Fibroblast of upper back skin (primary cell): ENCODE measurements at regions not wholly inside any gene's neighbourhood (a gene's known extent, or its start where the extent isn't known, plus 50 kb on each side); places are given as distances from the start of the nearest gene placed in this dataset.

Experiments used
- DNase-seq: peaks from one replicate; pipeline ENCODE4 v3.0.0-alpha.2; 2013

DNA sequence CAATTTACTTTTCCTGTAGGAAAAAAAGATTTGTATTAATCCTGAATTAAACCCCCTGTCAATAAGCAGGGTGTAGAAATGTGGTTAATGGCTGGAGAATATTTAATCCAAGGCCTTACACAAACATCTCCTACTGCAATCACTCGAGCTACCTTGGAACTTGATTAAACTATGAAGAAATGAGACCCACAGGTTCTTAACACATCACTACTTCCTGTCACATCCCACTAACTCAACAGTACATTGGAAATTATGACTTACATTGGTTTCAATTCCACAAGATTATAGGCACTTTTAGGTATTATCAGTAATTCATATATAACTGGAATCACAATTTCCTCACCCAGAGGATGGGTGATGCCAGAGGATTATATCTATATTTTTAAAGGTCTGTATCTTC lies 480.3 kb downstream of the MRPL39 start:
- no peak for DNase-seq

DNA sequence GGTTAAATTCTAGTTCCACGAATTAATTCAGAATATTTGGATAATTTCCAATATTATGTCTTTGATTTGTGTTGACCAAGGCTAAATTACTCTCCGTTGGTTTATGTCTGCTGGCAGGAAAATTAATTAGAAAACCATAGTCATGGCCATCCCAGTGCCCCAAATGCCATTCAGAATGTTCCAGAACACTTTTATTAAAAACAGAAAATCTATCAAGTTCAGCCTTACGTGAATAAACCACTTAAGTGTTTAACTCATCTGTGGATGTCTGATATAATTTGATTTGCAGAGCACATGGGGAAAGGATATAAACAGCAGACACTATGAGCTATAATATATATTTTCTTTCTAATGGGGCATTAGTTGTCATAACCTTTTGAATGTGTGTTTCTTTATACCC lies 480.7 kb downstream of the MRPL39 start:
- no peak for DNase-seq

DNA sequence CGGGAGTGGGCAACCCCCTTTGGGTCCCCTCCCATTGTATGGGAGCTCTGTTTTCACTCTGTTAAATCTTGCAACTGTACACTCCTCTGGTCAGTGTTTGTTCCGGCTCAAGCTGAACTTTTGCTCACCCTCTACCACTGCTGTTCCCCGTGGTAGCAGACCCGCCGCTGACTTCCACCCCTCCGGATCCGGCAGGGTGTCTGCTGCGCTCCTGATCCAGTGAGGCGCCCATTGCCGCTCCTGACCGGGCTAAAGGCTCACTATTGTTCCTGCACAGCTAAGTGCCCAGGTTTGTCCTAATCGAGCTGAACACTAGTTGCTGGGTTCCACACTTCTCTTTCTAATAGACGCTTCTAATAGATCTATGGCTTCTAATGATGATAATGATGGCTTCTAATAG lies 488.6 kb downstream of the MRPL39 start:
- no peak for DNase-seq

DNA sequence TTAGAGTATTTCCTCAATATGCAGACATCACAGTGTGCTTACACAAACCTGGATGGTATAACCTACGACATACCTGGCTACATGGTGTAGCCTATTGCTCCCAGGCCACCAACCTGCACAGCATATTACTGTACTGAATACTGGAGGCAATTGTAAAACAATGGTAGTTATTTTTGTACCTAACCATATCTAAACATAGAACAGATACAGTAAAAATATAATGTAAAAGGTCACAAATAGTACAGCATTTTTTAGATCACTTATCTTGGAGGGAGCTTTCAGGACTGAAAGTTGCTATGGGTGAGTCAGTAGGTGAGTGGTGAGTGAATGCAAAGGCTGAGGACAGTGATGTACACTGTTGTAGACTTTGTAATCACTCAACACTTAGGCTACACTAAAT lies 492.3 kb downstream of the MRPL39 start:
- peak; percentile 47 for DNase-seq

DNA sequence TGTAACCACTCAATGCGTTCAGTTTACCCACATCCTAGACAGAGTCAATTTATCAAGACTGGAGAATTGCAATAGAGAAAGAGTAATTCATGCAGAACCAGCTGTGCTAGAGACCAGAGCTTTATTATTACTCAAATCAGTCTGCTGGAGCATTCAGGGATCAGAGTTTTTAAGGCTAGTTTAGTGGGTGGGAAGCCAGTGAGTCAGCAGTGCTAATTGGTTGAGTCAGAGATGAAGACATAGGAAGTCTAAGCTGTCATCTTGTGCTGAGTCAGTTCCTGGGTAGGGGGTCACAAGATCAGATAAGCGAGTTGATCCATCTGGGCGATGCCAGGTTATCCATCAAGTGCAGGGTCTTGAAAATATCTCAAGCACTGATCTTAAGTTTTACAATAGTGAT lies 499.6 kb downstream of the MRPL39 start:
- peak; percentile 92 for DNase-seq

DNA sequence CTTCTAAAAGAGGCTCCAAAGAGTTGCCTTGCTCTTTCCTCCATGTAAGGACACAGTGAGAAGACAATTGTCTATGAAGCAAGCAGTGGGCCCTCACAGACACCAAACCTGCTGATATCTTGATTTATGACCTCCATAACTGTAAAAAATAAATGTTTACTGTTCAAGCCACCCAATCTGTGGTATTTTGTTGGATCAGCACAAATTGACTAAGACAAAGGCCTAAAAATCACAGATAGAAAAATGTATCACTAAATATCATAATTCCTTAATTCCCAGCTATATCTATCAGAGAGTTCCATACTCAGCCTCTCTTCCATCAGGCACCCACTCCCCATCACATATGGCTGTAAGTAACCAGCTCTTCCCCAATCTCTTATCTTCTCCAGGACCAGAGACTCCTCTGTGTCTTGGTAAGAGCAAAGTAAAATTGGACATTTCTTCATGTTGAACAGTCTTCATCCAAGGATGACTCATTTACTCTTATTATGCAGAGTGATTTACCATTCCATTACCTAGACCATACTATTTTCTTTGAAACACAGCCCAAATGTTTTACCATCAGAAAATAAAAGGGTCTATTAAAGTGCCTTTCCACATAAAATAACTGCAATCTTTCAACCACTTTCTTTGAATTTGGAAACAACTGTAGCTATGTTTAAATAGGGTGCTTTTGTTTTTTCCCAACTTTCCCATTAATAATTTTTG lies 503.6 kb downstream of the MRPL39 start:
- peak; percentile 63 for DNase-seq

DNA sequence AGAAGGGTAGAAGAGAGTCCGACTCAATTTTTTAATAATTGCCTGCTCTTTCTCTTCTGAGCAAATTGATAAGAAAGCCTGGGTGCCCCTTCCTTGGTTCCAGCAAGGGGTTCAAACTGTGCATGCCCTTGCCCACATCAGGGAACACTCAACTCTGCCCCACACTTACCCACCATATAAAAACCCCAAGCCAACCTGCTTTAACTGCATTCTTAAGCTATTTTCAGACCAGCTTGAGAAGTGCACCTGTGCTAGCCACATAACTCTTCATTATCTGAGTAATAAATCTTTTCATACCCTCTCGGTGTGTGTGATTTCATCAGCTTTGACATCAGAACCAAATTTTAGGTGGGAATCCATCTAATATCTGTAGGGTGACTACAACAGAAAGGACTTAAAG lies 509.6 kb downstream of the MRPL39 start:
- DNase-seq, result no peak

DNA sequence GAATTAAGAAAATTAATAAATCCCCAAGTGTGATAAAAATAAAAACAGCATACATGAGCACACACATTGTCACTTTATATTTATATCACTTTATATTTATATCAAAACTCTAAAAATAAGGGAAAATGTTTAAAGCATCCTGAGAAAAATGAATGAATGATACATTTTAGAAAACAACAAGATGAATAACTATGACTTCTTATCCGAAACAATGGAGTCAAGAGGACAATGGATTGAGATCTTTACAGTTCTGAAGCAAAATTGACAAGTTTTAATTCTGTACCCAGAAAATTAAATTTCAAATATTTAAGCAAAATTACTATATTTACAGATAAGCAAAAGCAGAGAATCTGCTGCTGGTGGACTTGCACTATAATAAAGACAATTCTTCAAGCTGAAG lies 512.6 kb downstream of the MRPL39 start:
- no peak for DNase-seq

DNA sequence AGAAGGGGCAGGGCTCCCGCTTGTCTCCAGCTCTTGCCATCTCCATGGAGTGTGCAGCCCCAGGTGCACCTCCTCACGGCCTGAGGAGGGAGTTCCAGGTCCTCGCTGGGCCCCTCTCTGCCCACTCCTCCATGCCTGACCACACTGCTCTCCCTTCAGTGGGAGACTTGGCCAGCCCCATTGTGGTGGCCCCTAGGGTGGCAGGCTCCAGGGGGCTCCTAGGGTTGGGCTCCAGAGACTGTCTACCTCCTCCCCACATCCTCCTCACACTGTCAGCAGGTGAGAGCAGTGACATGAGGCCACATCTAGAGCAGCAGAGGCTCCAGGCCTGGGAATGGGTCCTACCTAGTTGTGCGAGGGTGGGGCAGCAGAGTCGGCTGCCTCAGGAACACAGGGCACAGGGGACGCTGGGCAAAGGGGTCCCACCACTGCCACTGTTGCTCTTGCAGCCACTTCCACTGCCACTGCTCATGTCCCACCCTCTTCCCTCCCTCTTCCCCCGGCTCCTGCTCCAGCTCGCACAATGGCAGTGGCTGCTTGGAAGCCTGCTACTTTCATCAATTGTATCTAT lies 514.8 kb downstream of the MRPL39 start:
- DNase-seq, result no peak

DNA sequence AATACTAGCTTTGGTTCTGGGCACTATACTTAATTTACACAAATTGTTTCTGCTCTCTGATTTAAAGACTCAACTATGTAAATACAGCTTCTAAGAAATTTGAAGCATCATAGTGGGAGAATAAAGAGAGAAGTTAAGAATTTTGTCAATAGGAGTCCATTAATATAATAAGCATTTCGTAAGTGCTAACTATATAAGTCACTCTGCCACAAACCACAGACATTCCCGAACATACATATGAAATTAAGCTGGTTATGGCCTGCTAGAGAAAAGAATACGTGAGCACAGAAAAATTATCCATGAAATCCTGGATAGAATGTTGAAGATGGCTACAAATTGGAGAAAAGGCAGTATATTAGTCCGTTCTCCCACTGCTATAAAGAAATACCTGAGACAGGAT lies 526.2 kb downstream of the MRPL39 start:
- DNase-seq, result peak; percentile 85

DNA sequence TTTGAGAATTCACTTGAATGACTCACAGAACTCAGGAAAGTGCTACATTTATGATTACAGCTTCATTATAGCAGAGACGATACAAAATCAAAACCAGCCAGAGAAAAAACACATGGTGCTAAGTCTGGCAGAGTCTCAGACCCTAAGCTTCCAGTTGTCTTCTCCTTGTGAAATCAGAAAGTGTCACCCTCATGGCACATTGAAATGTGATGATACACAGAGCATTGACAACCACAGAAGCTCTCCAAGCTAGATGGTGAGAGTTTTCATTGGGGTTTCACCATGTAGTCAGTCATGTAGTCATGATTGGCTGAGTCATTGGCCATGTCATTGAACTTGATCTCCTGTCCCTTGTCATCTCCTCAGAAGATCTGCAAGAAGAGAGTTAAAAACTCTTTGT lies 526.6 kb downstream of the MRPL39 start:
- DNase-seq, result peak; percentile 71

DNA sequence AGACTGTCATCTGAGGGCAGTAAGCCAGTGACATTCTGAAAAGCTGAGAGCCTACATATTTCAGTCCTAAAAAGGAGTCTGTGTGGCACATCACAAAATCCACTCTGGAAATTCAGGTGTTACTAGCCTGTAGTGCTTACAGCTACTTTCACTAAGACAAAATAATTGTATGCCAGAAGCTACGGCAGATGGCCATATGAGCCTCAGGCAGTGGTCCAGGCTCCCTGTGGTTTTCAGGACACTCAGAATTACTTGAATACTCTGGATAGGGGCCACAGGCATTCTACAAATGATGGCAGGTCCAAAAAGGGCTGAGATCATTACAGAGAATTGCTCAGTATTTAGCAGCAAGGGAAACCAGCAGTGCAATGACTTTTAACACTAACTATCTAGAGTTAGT lies 527.1 kb downstream of the MRPL39 start:
- DNase-seq, result peak; percentile 87

DNA sequence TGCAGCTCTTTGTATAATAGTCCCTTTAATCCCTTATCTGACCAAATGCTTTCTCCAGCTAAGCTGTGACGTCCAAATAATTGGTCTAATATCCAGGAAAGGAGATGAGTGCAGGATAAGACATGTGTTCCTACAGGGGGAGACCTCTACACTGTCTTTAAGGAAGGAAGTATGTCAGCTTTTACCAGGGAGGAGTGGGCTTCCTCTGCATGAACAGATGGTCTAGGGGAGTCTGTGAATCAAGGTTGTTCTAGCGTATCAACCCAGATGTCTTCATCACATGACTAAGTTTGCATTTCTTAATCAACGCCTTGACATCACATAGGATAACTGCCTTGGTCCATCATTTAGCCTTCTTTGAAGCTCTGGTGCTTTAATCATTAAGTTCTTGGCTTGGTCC lies 528.2 kb downstream of the MRPL39 start:
- DNase-seq, result no peak

DNA sequence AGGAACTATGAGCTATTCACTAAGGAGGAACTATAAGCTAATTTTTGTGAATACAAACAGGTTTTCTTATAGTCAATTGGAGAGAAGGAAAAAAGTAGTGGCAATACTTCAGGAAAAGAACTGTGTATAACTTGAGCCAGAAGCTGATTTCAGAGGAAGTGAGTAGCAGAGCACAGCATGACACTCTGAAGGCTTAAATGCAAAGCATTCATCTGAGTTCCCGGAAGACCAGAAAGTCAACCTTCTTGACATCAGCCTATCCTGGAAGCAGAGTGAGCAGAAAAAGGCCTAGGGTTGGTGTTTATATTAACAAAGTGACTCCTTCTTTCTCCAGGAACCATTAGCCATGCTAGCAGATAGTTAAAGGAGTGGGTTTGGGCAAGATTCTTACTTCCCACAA lies 545.2 kb downstream of the MRPL39 start:
- DNase-seq, result no peak

DNA sequence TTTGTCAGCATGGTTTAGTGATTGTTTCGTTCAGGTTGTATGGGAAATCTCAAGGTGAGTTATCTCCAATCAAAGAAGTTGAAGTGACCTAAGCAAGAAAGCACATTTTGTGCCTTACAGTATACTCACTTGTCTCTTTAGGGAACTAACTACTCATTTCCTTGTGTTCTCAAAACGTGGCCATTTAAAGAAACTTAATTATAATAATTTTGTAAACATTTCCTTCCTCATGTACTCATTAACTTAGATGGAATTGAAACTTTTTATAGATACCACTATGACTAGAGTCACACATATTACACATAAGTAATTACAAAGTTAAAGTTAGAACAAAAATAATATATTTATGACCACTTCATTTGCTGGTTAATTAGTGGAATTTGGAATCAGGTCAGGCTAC lies 552.6 kb downstream of the MRPL39 start:
- no peak for DNase-seq

DNA sequence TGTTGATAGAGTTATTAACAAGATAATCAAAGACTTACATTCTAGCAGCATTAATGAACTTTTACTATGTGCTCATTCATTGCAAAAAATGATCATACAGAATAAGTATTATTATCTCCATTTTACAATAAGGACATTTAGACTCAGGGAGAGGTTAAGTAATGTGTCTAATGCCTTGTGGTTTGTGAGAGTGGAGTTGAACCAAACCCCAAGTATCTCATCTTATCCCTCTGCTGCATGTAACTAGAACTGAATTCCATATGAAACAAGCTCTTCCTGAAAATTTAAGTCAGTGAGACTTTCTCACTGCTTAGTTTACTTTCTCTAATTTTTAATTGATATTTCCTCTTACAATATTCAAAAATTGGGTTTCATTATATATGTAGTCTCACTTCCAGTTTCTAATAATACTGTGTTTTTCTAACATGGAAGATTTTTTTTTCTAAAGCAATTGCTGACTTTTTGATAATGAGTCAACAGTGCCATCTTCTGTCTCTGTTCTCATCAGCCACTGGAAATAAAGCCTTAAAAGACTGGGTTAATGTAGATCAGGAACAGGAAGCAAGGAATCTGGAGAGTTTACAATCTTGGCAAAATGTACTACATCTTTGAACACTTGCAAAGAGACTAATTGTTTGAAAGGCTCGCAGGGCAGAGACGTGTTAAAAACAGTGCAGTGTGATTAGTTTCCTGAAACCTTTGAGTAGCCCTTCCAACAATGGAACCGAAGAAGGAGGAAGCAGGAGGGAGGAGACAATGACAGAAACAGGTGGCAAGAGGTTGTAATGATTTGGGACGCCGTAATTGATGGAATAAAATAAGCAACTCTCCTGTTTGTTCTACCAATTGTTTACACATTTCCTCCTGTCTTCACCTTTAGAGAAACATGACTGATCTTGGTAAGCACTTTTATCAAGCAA lies 567.6 kb downstream of the MRPL39 start:
- peak; percentile 55 for DNase-seq

DNA sequence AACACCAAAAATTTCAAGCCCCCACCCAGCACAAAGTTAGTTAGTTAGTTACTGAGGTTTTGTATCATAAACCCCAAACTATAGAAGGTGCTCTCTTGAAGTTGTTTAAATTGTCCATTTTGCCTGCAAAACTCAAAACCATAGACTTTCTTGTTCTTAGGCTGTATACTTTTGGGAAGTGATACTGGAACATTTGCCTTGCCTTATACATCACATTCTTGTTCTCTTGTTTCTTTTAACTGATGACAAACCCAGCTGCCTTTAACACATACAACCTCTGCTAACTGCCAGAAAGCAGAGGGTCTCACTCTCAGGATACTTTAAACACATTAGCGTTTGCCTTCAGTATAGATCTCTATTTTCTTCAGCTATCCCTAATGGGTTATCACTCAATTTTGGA lies 570.5 kb downstream of the MRPL39 start:
- DNase-seq, result no peak

DNA sequence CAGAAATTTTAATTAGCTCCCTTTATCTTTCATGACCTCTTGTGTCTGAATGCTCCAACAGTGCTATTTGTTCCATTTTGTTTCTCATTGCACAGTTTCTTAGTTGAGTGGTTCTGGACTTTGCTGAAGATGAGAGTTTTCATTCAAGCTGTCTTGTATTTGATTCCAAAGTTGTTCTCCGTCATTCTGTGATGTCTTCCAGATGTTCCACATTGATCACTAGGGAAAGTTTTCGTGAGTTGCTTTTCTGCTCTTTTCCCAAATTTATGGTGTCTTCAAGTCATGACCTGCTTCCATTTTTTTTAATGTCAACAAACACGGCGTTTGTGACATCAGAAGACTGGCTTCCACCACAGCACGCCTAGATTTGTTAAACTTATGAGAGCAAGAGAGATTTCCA lies 575.5 kb downstream of the MRPL39 start:
- DNase-seq, result no peak

DNA sequence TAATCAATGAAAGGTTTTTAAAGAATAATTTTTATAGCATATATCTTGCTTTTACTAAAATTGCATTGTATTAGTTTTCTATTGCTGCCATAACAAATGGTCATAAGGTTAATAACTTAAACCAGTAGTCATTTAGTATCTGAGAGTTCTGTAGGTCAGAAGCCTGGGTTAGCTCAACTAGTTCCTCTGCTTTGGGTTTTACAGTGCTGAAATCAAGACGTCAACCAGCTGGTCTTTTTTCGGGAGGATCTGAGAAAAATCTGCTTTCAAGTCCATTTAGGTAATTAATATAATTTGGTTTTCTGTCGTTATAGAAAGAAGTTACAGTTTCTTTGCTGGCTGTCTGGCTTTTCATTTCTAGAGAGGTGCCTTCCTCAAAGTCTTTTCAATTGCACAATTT lies 577.7 kb downstream of the MRPL39 start:
- DNase-seq, result no peak

DNA sequence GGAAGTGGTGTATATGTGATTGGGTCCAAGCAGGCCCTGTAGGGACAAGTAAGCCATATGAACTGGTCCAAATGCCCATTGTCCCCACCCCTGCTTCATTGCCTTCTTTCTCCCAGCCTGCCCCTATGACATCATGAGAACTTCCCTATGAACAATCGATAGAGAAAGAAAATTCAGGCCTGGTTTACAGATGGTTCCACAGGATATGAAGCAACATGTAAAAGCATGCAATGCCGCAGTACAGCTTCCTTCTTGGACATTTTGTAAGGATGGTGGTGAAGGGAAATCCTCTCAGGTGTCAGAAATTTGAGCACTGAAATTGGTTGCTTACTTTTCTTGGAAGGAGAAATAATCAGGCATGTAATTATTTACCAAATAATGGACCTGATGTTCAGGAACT lies 581.7 kb downstream of the MRPL39 start:
- DNase-seq, result no peak

DNA sequence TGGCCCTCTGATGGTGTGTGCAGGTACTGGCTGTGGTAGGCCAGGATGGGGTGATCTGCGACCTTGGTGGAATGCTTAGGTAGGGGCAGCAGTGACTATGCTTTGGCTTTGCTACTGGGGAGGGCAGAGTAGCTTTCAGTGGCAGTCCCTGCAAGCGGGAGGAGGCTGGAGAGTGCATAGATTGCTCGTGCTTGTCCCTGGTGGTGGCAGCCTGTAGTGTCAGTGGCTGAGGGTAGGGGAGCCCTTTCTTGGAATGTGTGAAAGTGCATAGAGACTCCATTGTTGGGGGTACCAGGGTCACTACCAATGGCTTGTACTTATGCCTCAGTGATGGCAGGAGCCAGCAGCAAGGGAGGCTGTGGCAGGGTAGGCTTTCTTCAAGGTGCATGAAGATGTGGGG lies 582.6 kb downstream of the MRPL39 start:
- DNase-seq, result no peak

DNA sequence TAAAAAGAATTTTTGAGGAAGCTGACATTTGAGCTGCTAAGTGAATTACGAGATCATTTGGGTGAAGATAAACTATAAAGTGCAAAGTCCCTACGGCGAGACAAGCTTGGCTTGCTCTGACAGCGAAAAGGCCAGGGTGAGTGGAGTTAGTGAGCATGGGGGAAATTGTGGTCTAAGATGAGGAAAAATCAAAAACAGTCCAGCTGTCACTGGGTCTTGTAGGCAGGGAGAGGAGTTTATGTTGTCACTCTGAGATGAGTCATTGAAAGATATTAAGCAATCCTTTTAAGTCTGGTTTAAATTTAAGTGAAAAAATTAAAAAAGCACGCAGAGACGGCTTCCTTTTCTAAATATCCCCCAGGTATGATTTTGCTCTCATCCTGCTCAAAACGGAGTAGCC lies 601.9 kb downstream of the MRPL39 start:
- DNase-seq, result peak; percentile 67

DNA sequence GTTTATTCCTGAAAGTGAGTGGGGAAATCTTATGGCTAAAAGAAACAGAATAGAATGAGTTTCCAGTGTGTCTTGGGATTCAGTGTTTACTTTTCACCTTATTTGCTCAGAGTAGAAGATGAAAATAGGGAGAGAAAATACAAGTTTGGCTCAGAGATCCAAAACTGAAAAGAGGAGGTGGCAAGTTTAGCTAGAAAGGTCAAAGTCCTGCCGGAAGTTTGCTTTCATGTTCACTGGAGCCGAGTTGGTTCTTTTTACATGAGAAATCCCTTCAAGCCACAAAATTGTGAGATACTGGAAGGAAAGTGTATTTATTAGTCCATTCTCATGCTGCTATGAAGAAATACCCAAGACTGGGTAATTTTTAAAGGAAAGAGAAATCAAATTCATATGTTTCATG lies 604.6 kb downstream of the MRPL39 start:
- DNase-seq, result no peak

DNA sequence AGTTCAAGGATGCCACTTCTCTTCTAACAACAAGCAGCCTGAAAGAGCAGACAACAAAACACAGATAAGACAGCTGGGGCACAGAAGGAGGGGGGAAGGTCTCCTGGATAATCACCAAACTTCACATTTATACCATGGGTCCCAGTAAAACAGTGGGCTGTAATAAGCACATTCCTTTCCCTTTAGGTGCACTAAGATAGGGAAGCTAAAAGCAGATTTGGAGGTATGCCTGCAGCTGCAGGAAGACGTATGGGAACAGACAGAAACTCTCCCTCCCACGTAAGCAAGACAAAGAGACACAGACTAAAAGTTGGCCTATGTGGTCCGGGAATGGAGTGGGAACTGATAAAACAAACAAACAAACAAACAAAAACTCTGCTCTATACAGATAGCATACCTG lies 612.1 kb downstream of the MRPL39 start:
- DNase-seq, result peak; percentile 4
